ENCODE measurements at regions not wholly inside any gene's neighbourhood (a gene's known extent, or its start where the extent isn't known, plus 50 kb on each side); places are given as distances from the start of the nearest gene placed in this dataset.

- no peak for TF ChIP-seq CHD7 (IDR thresholded peaks at IDR 0.05; ENCODE audit: insufficient replicate concordance, low read length)
- TF ChIP-seq RXRA (IDR thresholded peaks at IDR 0.05; ENCODE audit: insufficient read depth, low read depth, low read length): no peak
- no peak for TF ChIP-seq EZH2 (IDR thresholded peaks at IDR 0.05; ENCODE audit: low read depth, low read length, severe bottlenecking)
- TF ChIP-seq GABPA (IDR thresholded peaks at IDR 0.05; ENCODE audit: borderline replicate concordance, insufficient read depth, low read length): no peak
- no peak for TF ChIP-seq TBP (IDR thresholded peaks at IDR 0.05; ENCODE audit: low read depth, low read length)
- TF ChIP-seq SIX5 (IDR thresholded peaks at IDR 0.05; ENCODE audit: low read depth, low read length): no peak
- TF ChIP-seq TAF1 (IDR thresholded peaks at IDR 0.05; ENCODE audit: low read depth, low read length): no peak
- no peak for TF ChIP-seq ATF2 (IDR thresholded peaks at IDR 0.05; ENCODE audit: low read length)
These were observed 63.0 kb upstream of the RGS1 start (continued) for GRCh38 chr1:192512426-192513162.

Data from H1 (cell line).